SK-N-SH (cell line): ENCODE measurements at regions not wholly inside any gene's neighbourhood (a gene's known extent, or its start where the extent isn't known, plus 50 kb on each side); places are given as distances from the start of the nearest gene placed in this dataset.

Experiments
- GABPA ChIP-seq: IDR thresholded peaks from 2 replicates; pipeline ENCODE4 v1.4.0; 2012; ENCODE audit warnings: low read depth, mild to moderate bottlenecking
- JUND ChIP-seq: IDR thresholded peaks from 2 replicates; pipeline ENCODE4 v1.4.0; 2012
- POLR2AphosphoS5 ChIP-seq: IDR thresholded peaks from 2 replicates; pipeline ENCODE4 v1.6.1; 2012; ENCODE audit warnings: low read depth, low read length
- RAD21 ChIP-seq: IDR thresholded peaks from 2 replicates; pipeline ENCODE4 v1.6.1; 2012; ENCODE audit warnings: mild to moderate bottlenecking, low read length
- YY1 ChIP-seq: IDR thresholded peaks from 2 replicates; pipeline ENCODE4 v1.4.0; 2012; ENCODE audit warnings: low read depth, mild to moderate bottlenecking
- TF ChIP-seq, protein P1 (sequence below): fragments of 200-600 bp; sonication (generic); IDR thresholded peaks from 2 replicates; pipeline ENCODE4 v1.6.1; 2017; ENCODE audit warnings: antibody characterized with exemption, mild to moderate bottlenecking, moderate library complexity
- TF ChIP-seq, protein P2 (sequence below): IDR thresholded peaks from 2 replicates; pipeline ENCODE4 v1.6.1; 2012; ENCODE audit warnings: mild to moderate bottlenecking, low read depth, low read length, moderate library complexity

DNA sequence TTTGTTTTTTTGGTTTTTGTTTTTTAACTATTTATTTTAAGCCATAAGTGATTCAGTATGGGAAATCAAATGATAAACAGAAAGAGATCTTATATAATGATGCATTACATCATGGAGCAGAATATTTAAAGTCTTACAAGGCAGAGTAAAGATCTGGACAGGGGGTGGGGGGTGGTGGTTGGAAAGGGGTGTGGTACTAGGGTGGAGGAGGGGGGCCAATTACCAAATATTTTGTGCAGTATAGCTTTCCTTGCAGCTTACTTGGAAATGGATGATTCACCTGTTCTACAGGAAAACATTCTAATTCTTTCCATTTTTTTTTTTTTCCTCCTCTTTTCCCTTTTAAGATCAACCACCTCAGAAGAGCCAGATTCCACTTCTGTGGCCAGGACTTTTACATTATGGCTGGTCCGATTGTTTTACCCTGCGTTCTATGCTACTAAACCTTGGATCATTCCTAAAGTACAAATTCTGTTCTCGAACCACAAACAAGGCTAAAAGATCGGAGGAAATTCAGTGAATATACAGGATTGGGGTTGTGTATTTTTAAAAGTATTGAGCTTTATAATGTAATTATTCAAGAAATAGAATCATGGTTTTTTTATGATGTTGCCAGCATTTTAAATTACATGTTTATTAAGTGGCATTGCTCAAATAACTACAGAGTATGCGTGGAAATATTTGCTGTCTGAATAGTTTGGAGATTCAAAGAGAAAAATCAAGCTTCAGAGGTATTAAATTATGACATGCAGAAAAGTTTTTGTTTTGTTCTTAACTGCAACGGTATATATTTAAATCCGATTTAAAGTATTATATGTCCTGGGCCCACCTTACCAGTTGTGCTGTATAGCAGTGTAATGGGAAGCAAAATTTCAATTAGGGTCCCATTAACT is 859.5 kb downstream of the USP25 start:
- TF ChIP-seq, protein P1, sequence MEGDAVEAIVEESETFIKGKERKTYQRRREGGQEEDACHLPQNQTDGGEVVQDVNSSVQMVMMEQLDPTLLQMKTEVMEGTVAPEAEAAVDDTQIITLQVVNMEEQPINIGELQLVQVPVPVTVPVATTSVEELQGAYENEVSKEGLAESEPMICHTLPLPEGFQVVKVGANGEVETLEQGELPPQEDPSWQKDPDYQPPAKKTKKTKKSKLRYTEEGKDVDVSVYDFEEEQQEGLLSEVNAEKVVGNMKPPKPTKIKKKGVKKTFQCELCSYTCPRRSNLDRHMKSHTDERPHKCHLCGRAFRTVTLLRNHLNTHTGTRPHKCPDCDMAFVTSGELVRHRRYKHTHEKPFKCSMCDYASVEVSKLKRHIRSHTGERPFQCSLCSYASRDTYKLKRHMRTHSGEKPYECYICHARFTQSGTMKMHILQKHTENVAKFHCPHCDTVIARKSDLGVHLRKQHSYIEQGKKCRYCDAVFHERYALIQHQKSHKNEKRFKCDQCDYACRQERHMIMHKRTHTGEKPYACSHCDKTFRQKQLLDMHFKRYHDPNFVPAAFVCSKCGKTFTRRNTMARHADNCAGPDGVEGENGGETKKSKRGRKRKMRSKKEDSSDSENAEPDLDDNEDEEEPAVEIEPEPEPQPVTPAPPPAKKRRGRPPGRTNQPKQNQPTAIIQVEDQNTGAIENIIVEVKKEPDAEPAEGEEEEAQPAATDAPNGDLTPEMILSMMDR: no peak
- TF ChIP-seq RAD21 (no peak), GABPA (no peak), YY1 (no peak), POLR2AphosphoS5 (no peak), JUND (no peak)
- TF ChIP-seq, protein P2, sequence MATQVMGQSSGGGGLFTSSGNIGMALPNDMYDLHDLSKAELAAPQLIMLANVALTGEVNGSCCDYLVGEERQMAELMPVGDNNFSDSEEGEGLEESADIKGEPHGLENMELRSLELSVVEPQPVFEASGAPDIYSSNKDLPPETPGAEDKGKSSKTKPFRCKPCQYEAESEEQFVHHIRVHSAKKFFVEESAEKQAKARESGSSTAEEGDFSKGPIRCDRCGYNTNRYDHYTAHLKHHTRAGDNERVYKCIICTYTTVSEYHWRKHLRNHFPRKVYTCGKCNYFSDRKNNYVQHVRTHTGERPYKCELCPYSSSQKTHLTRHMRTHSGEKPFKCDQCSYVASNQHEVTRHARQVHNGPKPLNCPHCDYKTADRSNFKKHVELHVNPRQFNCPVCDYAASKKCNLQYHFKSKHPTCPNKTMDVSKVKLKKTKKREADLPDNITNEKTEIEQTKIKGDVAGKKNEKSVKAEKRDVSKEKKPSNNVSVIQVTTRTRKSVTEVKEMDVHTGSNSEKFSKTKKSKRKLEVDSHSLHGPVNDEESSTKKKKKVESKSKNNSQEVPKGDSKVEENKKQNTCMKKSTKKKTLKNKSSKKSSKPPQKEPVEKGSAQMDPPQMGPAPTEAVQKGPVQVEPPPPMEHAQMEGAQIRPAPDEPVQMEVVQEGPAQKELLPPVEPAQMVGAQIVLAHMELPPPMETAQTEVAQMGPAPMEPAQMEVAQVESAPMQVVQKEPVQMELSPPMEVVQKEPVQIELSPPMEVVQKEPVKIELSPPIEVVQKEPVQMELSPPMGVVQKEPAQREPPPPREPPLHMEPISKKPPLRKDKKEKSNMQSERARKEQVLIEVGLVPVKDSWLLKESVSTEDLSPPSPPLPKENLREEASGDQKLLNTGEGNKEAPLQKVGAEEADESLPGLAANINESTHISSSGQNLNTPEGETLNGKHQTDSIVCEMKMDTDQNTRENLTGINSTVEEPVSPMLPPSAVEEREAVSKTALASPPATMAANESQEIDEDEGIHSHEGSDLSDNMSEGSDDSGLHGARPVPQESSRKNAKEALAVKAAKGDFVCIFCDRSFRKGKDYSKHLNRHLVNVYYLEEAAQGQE: no peak
